ENCODE measurements at regions not wholly inside any gene's neighbourhood (a gene's known extent, or its start where the extent isn't known, plus 50 kb on each side); places are given as distances from the start of the nearest gene placed in this dataset.
"Not testable (repeated sequence)": the region's sequence is repeated elsewhere in the genome, so short reads cannot be mapped to it uniquely, and the experiment has no call there.

DNA sequence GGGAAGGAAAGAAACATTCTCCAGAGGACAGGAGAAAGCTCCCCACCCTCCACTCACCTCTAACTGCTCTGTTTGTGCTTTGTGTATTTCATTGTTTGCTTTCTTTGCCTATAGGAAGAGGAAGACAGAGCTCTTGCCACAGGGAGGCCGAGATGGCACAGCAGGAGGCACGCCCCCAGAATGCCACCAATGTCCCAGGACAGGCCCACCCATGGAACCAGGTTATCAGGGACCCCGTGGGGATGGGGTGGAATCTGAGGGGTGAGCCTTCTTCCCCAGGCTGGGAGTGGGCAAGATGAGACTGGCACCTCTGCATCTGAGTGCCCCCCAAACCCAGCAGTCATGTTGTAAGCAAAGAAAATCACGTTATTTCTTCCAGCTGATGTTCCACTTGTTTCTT lies 155.8 kb downstream of the TBC1D2B start:
- FAIRE-seq, result no peak
- no peak for DNase-seq (ENCODE audit: insufficient read length, low spot score)

GRCh38 chr15:77916966-77917635 lies 160.4 kb downstream of the TBC1D2B start:
- FAIRE-seq; DNase-seq (ENCODE audit: insufficient read length, low spot score): not testable (repeated sequence)

More for the DNA sequence above, 155.8 kb downstream of the TBC1D2B start:
- TF ChIP-seq, protein P1, sequence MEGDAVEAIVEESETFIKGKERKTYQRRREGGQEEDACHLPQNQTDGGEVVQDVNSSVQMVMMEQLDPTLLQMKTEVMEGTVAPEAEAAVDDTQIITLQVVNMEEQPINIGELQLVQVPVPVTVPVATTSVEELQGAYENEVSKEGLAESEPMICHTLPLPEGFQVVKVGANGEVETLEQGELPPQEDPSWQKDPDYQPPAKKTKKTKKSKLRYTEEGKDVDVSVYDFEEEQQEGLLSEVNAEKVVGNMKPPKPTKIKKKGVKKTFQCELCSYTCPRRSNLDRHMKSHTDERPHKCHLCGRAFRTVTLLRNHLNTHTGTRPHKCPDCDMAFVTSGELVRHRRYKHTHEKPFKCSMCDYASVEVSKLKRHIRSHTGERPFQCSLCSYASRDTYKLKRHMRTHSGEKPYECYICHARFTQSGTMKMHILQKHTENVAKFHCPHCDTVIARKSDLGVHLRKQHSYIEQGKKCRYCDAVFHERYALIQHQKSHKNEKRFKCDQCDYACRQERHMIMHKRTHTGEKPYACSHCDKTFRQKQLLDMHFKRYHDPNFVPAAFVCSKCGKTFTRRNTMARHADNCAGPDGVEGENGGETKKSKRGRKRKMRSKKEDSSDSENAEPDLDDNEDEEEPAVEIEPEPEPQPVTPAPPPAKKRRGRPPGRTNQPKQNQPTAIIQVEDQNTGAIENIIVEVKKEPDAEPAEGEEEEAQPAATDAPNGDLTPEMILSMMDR (IDR thresholded peaks at IDR 0.05; ENCODE audit: insufficient read depth, missing control alignments), result no peak

DNA sequence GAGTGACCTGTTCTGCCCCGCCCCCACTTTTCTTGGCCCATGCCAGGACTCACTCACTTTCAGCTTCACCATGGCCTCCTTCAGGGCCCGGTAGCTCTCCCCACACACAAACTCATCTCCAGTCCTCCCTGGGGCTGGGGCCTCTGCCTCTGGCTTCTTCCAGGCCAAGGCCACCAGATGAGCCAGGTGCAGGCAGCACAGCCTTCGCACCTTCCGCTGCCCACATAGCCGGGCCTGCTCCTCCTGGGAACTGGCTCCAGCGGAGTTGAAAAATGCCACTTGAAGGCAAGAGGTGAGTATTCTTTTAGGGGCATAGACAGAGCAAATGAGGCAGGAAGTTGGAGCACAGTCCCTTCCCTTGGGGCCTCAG lies 161.6 kb downstream of the TBC1D2B start:
- not testable (repeated sequence) for DNase-seq (ENCODE audit: insufficient read length, low spot score); FAIRE-seq

- TF ChIP-seq, protein P1 (IDR thresholded peaks at IDR 0.05; ENCODE audit: insufficient read depth, missing control alignments), result no peak
- DNase-seq (ENCODE audit: insufficient read length, low spot score) (no peak), FAIRE-seq (no peak)
These were observed 162.1 kb downstream of the TBC1D2B start for GRCh38 chr15:77915261-77915960.

GRCh38 chr15:77914531-77914930 lies 163.0 kb downstream of the TBC1D2B start:
- not testable (repeated sequence) for DNase-seq (ENCODE audit: insufficient read length, low spot score); FAIRE-seq

DNA sequence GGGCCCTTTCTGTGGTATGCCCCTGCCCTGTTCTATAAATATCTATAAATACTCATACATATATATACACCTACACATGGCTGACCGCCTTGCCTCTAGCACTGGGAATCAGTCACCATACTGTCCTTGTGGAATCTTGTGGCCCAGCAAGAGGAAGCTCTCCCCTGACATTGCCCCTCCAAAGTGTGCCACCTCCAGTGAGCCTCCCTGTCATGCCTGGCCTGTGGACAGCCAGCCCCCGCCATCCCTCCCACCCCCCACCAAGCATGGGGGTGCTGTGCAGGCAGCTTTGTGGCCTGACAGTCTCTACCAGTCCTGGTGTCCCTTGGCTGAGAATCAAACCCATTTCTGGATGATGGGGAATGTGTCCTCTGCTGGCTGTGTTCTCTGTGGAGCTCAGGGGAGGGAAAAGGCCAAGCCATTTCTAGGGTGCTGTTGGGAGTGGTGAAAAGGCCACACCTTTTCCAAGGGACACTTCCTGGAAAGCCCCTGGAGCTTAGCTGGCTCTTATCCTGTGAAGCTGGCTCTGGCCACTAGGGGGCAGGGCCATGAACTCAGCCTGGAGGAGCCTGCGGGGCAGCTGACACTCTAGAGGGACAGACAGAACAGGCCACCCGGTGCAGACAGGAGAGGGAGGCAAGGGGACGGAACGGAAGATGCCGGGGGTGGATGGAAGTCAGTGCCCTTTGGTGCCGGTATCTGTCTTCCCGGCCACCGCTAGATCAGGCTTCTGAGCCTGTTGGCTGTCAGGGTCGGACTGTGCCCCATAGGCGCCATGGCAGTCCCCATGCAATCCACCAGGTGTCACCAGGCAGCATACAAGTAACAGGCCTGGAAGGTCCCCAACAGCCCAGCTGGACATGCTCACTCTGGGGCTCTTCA lies 167.2 kb downstream of the TBC1D2B start:
- FAIRE-seq, result not testable (repeated sequence)

DNA sequence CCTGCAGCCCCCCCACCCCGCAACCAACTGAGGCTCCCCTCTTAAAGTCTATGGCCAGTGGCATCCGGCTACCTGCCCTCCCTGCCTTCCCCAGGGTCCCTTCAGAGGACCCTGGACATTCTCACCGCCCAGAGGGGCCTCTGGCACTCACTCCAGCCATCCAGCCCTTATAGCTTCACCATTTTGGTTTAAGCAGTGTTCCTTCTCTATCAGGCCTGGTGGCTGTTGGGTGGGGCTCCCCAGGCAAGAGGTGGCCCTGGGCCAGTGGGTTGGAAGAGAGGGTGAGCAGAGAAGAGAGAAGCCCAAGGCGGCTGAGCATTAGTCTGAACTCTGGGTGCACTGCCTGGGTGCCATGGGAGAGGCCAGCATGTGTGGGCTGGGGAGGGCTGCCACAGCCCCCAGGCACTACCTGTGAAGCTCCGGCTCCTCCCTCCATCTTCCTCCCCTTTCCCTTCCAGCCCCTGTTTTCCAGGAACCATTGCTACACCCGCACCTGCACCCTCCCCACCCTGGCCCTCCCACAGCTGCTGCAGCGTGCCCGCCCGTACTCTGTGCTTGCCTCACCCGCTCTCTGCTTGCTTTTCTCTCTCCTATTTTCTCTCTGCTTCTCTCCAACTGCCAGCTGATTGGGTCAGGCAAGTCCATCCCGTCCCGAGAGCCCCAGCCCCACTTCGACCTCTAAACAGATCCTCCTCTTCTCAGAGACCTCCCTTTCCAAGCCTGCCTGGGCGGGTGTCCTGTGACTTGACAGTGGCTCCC lies 168.2 kb downstream of the TBC1D2B start:
- TF ChIP-seq, protein P1 (IDR thresholded peaks at IDR 0.05; ENCODE audit: insufficient read depth, missing control alignments), result no peak
- FAIRE-seq (no peak), DNase-seq (ENCODE audit: insufficient read length, low spot score) (no peak)

More for the DNA sequence above, 167.2 kb downstream of the TBC1D2B start:
- TF ChIP-seq, protein P1 (IDR thresholded peaks at IDR 0.05; ENCODE audit: insufficient read depth, missing control alignments), result peak; percentile 47
- not testable (repeated sequence) for DNase-seq (ENCODE audit: insufficient read length, low spot score)

DNA sequence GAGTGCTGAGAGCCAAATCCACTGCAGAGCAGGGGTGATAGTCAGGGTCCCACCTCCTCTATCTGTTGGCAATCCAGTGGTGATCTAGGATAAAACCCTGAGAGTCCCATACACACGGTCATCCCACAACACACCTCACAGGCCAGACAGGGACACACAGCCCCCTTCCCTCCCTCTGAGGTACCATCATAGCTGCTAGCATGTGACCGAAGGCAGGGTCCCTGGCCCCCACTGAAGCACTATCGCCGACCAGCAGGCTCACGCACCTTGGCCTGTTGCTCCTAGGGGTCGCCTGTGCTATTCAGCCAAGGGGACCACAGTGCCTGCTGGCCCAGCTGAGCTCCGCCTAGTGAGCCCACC lies 168.8 kb downstream of the TBC1D2B start:
- FAIRE-seq; DNase-seq (ENCODE audit: insufficient read length, low spot score): not testable (repeated sequence)

Measured in D721Med (cell line).